GM23248 (cell line): ENCODE measurements at regions not wholly inside any gene's neighbourhood (a gene's known extent, or its start where the extent isn't known, plus 50 kb on each side); places are given as distances from the start of the nearest gene placed in this dataset.

Experiments used
- DNase-seq: peaks from one replicate; pipeline ENCODE4 v3.0.0-alpha.2; 2015
- H2AFZ ChIP-seq: fragments of 200-600 bp; sonication (generic); 2 replicates; pipeline ENCODE4 v1.6.1; 2016; ENCODE audit warnings: antibody characterized with exemption
- H3F3A ChIP-seq: fragments of 200-600 bp; sonication (generic); 2 replicates; pipeline ENCODE4 v1.6.1; 2016; ENCODE audit warnings: mild to moderate bottlenecking, antibody characterized with exemption, mixed run types; ENCODE audit not compliant: insufficient read depth
- H3K27ac ChIP-seq: fragments of 200-600 bp; sonication (generic); 2 replicates; pipeline ENCODE4 v1.5.1; 2016; ENCODE audit warnings: mild to moderate bottlenecking
- H3K27me3 ChIP-seq: fragments of 200-600 bp; sonication (generic); replicated peaks from 2 replicates; pipeline ENCODE4 v1.6.1; 2016; ENCODE audit warnings: mild to moderate bottlenecking; ENCODE audit not compliant: insufficient read depth
- H3K36me3 ChIP-seq: fragments of 200-600 bp; sonication (generic); 2 replicates; pipeline ENCODE4 v1.6.1; 2016; ENCODE audit warnings: low read depth, mild to moderate bottlenecking
- H3K4me1 ChIP-seq: fragments of 200-600 bp; sonication (generic); 2 replicates; pipeline ENCODE4 v1.6.1; 2016; ENCODE audit warnings: mild to moderate bottlenecking; ENCODE audit not compliant: insufficient read depth
- H3K4me2 ChIP-seq: fragments of 200-600 bp; sonication (generic); one replicate; pipeline ENCODE4 v1.6.1; 2016; ENCODE audit warnings: mild to moderate bottlenecking; ENCODE audit not compliant: unreplicated experiment
- H3K4me3 ChIP-seq: fragments of 200-600 bp; sonication (generic); 2 replicates; pipeline ENCODE4 v1.5.1; 2016; ENCODE audit warnings: mild to moderate bottlenecking
- H3K79me2 ChIP-seq: fragments of 200-600 bp; sonication (generic); 2 replicates; pipeline ENCODE4 v1.6.1; 2016; ENCODE audit warnings: mild to moderate bottlenecking; ENCODE audit not compliant: insufficient read depth
- H3K9ac ChIP-seq: fragments of 200-600 bp; sonication (generic); 2 replicates; pipeline ENCODE4 v1.6.1; 2016; ENCODE audit warnings: mild to moderate bottlenecking
- H3K9me2 ChIP-seq: fragments of 200-600 bp; sonication (generic); 2 replicates; pipeline ENCODE4 v1.6.1; 2016; ENCODE audit warnings: mixed run types, mild to moderate bottlenecking, moderate library complexity; ENCODE audit not compliant: insufficient read depth
- H3K9me3 ChIP-seq: fragments of 200-600 bp; sonication (generic); one replicate; pipeline ENCODE4 v1.6.1; 2017; ENCODE audit warnings: low read depth
- H4K20me1 ChIP-seq: fragments of 200-600 bp; sonication (generic); 2 replicates; pipeline ENCODE4 v1.6.0; 2016; ENCODE audit not compliant: insufficient read depth
- EZH2 ChIP-seq: fragments of 200-600 bp; sonication (generic); IDR thresholded peaks from 2 replicates; pipeline ENCODE4 v1.6.1; 2018; ENCODE audit warnings: antibody characterized with exemption, mild to moderate bottlenecking; ENCODE audit not compliant: insufficient read depth, poor library complexity, severe bottlenecking
- EZH2phosphoT487 ChIP-seq: fragments of 200-600 bp; sonication (generic); IDR thresholded peaks from 2 replicates; pipeline ENCODE4 v1.6.1; 2018; ENCODE audit warnings: antibody characterized with exemption, moderate library complexity, mild to moderate bottlenecking, low read depth; ENCODE audit not compliant: insufficient read depth
- WGBS, 2 experiments: methylation state at CpG; one replicate each; pipeline ENCODE4 v1.1.6; 2015 to 2017; ENCODE audit warnings: low lambda C conversion rate in 2 of 2, low coverage in 1 of 2; ENCODE audit errors: missing lambda C conversion rate in 2 of 2; 5-methylcytosine and 5-hydroxymethylcytosine counted together
- in situ Hi-C: fragments of 300-500 bp; cut with MboI; formaldehyde crosslinking; loops from 2 replicates; pipeline ENCODE4 v1.15.0; 2020

DNA sequence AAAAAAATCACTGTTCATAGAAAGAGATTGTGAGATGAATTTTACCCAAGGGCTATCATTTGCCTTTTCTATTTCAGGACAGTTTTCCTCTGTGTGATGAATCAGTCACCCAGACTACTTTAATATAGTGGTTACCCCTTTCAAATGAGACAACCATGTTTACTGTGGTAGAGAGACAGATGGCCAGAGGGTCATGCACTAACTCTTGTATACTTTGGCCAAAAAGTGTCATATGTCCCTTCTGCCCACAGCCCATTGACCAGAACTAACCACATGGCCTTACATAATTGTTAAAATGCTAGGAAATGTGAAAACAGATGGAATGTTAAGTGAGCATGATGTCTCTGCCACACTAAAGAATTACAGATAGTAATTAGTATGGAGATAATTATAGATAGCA, 498.7 kb downstream of the DACH1 start:
- H3K9me3 ChIP-seq: no peaks in the 10 kb centered on the region
- no peaks in the 10 kb centered on the region for H3K4me1 ChIP-seq
- no peaks in the 10 kb centered on the region for H3K27me3 ChIP-seq
- no peaks in the 10 kb centered on the region for H4K20me1 ChIP-seq
- H3K4me2 ChIP-seq: no peak overlapping the region
- H3K27ac ChIP-seq: no peak overlapping the region
- H3K4me3 ChIP-seq: no peak overlapping the region
- in situ Hi-C loops: no loop called here
- H3K79me2 ChIP-seq: no peaks in the 10 kb centered on the region
- no peaks in the 10 kb centered on the region for H3F3A ChIP-seq
- H3K9ac ChIP-seq: no peak overlapping the region
- H3K36me3 ChIP-seq: no peaks in the 10 kb centered on the region
- no peak for DNase-seq
- TF ChIP-seq EZH2 (no peak), EZH2phosphoT487 (no peak)
- H2AFZ ChIP-seq: no peak overlapping the region
- H3K9me2 ChIP-seq: no peaks in the 10 kb centered on the region

DNA sequence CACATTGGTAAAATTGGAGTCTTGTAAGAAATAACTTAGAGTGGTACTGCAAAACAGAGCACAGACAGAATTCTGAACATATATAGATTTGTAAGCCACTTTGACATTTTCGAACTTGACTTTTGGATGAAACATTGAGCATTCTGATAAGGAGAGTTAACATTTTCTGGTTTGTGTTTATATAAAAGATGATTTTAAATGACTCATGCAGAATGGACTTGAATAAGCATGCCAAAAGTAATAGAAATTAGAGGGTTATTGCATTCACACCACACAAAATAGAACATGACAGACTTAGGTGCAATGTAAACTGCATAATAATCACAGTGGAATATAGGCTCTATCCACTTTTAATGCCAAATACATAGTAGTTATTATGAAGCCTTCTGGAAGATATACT, 507.0 kb downstream of the DACH1 start:
- 0 to 6% methylated on average over 1 of the region's 1 CpG for WGBS, 2 experiments
- no peaks in the 10 kb centered on the region for H4K20me1 ChIP-seq
- H3K36me3 ChIP-seq: no peaks in the 10 kb centered on the region
- H3K9me3 ChIP-seq: no peaks in the 10 kb centered on the region
- H3K27me3 ChIP-seq: no peaks in the 10 kb centered on the region
- H3K79me2 ChIP-seq: no peaks in the 10 kb centered on the region
- H2AFZ ChIP-seq: no peak overlapping the region
- H3K27ac ChIP-seq: no peak overlapping the region
- TF ChIP-seq EZH2: no peak
- TF ChIP-seq EZH2phosphoT487: no peak
- no peak overlapping the region for H3K9ac ChIP-seq
- no peak for DNase-seq
- no peaks in the 10 kb centered on the region for H3K9me2 ChIP-seq
- H3K4me2 ChIP-seq: no peak overlapping the region
- no peaks in the 10 kb centered on the region for H3K4me1 ChIP-seq
- H3K4me3 ChIP-seq: no peak overlapping the region
- no peaks in the 10 kb centered on the region for H3F3A ChIP-seq
- in situ Hi-C loops: no loop called here

DNA sequence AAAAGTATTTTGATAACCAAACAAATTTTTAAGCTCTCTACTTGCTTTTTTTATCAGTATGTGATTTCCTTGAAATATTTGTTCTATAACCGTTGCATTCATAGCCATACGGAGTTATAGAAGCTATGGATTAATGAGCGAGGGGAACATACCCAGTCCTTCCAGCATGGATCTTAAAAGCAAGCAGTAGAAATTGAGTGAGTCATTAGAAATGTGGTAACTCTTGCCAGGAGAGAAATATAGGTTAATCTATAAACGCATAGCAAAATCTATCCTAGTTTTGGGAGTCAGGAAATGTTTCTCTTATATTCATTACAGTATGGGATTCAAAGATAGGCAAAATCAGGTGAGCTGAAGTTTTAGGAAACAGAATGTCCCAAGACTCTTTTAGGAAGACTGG, 507.4 kb downstream of the DACH1 start:
- H3K4me1 ChIP-seq: no peaks in the 10 kb centered on the region
- no peaks in the 10 kb centered on the region for H3K9me3 ChIP-seq
- no peak overlapping the region for H3K4me2 ChIP-seq
- H3K79me2 ChIP-seq: no peaks in the 10 kb centered on the region
- DNase-seq: no peak
- in situ Hi-C loops: no loop called here
- no peaks in the 10 kb centered on the region for H3K9me2 ChIP-seq
- WGBS, 2 experiments: 39 to 44% methylated on average over 4 of the region's 4 CpGs
- H2AFZ ChIP-seq: no peak overlapping the region
- H4K20me1 ChIP-seq: no peaks in the 10 kb centered on the region
- no peak overlapping the region for H3K4me3 ChIP-seq
- no peaks in the 10 kb centered on the region for H3F3A ChIP-seq
- TF ChIP-seq EZH2phosphoT487 (no peak), EZH2 (no peak)
- no peak overlapping the region for H3K27ac ChIP-seq
- no peaks in the 10 kb centered on the region for H3K36me3 ChIP-seq
- no peak overlapping the region for H3K9ac ChIP-seq
- no peaks in the 10 kb centered on the region for H3K27me3 ChIP-seq

DNA sequence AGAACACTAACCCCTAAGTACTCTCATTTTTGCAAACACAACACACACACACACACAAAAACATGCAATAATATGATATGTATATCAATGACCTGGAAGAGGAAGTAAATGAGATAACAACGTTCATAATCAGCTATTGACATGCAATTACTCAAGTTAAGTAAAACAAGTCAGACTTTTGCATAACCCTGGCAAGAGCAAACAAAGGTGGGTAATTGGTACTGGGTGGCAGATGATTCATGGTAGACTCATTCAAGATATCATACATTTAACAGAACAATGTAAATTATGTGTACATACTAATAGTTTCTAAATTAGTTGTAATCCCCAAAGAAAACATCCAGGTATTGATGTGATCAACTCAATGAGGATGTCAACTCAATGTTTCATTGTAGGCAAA, 508.8 kb downstream of the DACH1 start:
- no peaks in the 10 kb centered on the region for H3K9me3 ChIP-seq
- DNase-seq: no peak
- TF ChIP-seq EZH2 (no peak), EZH2phosphoT487 (no peak)
- H3K27ac ChIP-seq: no peak overlapping the region
- in situ Hi-C loops: no loop called here
- H2AFZ ChIP-seq: no peak overlapping the region
- no peaks in the 10 kb centered on the region for H3K9me2 ChIP-seq
- no peaks in the 10 kb centered on the region for H4K20me1 ChIP-seq
- no peaks in the 10 kb centered on the region for H3K36me3 ChIP-seq
- WGBS, 2 experiments: 0% methylated on average over 1 of the region's 1 CpG
- H3K27me3 ChIP-seq: no peaks in the 10 kb centered on the region
- no peak overlapping the region for H3K9ac ChIP-seq
- H3K79me2 ChIP-seq: no peaks in the 10 kb centered on the region
- no peak overlapping the region for H3K4me2 ChIP-seq
- H3K4me1 ChIP-seq: no peaks in the 10 kb centered on the region
- H3F3A ChIP-seq: no peaks in the 10 kb centered on the region
- no peak overlapping the region for H3K4me3 ChIP-seq

DNA sequence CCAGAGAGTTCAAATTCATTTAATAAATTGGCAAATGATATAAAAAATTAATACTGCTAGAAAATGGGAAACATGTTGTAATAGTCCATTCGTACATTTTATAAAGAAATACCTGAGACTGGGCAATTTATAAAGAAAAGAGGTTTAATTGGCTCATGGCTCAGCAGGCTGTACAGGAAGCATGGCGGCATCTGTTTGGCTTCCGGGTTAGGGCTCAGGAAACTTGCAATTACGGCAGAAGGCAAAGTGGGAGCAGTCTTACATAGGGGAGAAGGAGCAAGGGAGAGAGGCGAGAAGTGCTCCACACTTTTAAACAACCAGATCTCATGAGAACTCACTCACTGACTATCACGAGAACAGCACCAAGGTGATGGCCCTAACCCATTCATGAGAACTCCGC, 512.0 kb downstream of the DACH1 start:
- H3K36me3 ChIP-seq: no peaks in the 10 kb centered on the region
- H3K4me2 ChIP-seq: no peak overlapping the region
- no peaks in the 10 kb centered on the region for H3F3A ChIP-seq
- no peaks in the 10 kb centered on the region for H3K79me2 ChIP-seq
- no peaks in the 10 kb centered on the region for H3K9me3 ChIP-seq
- H2AFZ ChIP-seq: no peak overlapping the region
- no peaks in the 10 kb centered on the region for H3K4me1 ChIP-seq
- no peak overlapping the region for H3K9ac ChIP-seq
- in situ Hi-C loops: no loop called here
- no peak for DNase-seq
- TF ChIP-seq EZH2phosphoT487 (no peak), EZH2 (no peak)
- 18 to 21% methylated on average over 7 of the region's 7 CpGs for WGBS, 2 experiments
- no peaks in the 10 kb centered on the region for H3K9me2 ChIP-seq
- no peaks in the 10 kb centered on the region for H4K20me1 ChIP-seq
- H3K27me3 ChIP-seq: no peaks in the 10 kb centered on the region
- no peak overlapping the region for H3K4me3 ChIP-seq
- H3K27ac ChIP-seq: no peak overlapping the region
